GM18909 (cell line): ENCODE measurements at regions not wholly inside any gene's neighbourhood (a gene's known extent, or its start where the extent isn't known, plus 50 kb on each side); places are given as distances from the start of the nearest gene placed in this dataset.
"Not testable (repeated sequence)": the region's sequence is repeated elsewhere in the genome, so short reads cannot be mapped to it uniquely, and the experiment has no call there.

Experiments
- ATAC-seq: cut with Tn5 transposase; IDR thresholded peaks from one replicate; pipeline ENCODE4 v1.9.1; 2021; ENCODE audit warnings: mild to moderate bottlenecking; ENCODE audit not compliant: unreplicated experiment, poor library complexity

DNA sequence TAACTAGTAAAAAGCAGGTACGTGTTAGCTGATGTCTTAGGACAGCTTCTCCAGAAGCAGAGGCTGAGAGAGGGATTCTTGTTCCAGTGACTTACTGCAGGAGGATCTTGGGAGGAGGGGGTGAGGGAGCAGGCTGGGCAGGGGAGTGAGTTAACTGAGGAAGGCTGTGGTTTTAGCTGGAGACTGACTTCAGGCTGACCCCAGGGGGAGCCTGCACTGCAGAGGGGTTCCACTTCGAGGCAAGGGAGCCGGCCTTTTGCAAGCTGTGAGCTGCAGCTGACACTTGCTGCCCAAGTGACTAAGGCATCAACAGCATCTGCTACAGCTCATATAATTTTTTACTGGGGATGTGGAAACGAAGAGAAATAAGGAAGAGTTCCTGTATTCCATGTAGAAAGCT, 50.4 kb upstream of the SOD1 start:
- ATAC-seq: no peak

GRCh38 chr21:31607791-31608190, 51.7 kb upstream of the SOD1 start:
- ATAC-seq: no peak

- ATAC-seq: no peak
Measured at GRCh38 chr21:31606081-31606874, 53.2 kb upstream of the SOD1 start.

DNA sequence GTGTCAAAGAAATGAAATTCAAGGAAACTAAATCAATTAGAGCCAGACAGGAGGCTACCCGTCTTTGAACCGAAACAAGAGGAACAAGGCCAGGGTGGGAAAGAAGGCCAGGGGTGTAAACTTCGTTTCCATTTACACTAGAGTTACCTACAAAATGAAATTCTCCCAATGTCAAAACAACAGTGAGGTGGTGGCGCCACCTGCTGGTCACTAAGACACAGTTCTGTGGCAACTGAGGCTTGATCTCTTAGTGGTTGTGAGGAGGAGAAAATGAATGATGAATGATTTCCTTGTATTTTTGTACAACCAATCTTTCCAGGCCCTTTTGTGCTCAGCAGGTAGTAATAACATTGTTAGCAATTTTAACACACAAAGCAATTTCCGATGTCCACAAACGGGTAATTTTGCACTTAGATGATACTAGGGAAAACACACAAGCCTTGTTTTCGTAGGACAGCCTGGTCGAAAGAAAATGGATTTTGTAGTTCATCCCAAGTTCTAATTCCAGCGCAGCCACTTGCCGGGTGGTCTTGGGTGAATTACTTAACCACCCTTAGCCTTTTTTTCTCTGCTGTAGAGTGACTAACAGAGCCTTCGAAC, 54.8 kb upstream of the SOD1 start:
- ATAC-seq: peak; percentile 78

GRCh38 chr21:31599563-31599962, 59.9 kb upstream of the SOD1 start:
- ATAC-seq: no peak

GRCh38 chr21:31599013-31599412, 60.5 kb upstream of the SOD1 start:
- ATAC-seq: no peak

- no peak for ATAC-seq
Measured at GRCh38 chr21:31597683-31598082, 61.8 kb upstream of the SOD1 start.

DNA sequence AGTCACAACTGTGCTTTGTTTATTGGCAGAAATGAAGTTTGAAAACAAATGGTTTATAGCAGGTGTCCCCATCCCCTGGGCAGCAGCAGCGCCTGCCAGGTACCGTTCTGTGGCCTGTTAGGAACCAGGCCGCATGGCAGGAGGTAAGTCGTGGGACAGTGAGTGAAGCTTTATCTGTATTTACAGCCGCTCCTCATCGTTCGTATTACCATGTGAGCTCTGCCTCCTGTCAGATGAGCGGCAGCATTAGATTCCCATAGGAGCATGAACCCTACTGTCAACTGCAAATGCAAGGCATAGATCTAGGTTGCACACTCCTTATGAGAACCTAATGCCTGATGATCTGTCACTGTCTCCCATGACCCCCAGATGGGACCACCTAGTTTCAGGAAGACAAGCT, 63.4 kb upstream of the SOD1 start:
- no peak for ATAC-seq

DNA sequence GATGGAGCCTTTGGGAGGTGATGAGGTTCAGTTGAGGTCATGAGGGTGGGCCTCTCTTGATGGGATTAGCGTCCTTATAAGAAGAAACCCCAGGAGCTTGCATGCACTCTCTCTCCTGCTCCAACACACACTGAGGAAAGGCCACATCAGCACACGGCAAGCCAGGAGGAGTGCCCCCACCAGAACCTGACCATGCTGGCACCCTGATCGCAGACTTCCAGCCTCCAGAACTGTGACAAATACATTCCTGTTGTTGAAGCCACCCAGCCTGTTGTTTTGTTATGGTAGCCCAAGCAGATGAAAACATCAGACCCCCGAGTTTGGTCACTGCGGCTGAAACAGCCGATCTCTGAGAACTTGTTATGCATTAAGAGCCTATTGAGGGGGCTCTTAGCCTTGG, 64.8 kb upstream of the SOD1 start:
- no peak for ATAC-seq

- no peak for ATAC-seq
Measured at GRCh38 chr21:31594279-31594678, 65.2 kb upstream of the SOD1 start.

DNA sequence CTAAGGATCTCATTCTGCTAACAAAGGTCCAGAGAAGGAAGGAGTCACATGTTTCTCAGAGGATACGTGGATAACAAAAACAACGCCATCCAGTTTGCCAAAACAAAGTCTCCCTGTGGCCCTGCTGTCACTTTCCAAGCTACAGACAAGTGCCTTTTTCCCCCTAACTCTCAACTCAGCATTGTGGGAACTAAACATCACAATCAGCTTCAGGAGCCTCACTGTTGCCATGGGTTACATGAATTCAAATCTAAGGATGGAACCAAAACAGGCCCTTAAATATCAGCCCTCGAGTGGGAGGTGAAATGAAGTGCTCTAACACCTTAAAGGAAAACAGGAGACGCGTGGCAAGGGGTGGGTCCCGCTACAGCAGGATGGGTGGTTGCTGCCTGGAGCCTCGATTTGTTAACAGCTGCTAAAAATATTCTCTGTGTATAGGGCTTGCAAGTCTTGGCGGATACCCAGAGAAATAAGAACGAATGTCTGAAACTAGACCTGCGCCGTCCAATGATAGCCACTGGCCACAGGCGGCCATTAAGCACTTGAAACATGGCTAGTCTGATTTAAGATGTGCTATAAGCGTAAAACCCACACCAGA, 66.4 kb upstream of the SOD1 start:
- no peak for ATAC-seq

DNA sequence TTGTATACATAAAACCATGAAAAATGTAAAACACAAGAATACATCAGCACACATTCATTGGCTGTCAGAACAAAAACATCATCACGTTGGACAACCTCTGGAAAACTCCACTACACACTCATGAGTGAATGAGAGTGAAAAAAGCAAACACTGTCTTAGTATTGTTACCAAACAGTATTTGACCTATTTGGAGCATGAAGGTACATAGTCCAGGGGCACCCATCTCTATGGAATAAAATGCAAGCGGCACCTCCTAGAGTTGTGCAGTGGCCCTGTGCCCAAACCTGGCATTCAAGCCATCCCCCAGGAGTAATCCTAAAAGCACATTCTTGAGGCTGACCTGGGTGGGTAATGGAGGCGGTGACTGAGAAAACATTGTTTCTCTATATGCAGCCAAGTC, 67.0 kb upstream of the SOD1 start:
- ATAC-seq: no peak

GRCh38 chr21:31589820-31590219, 69.7 kb upstream of the SOD1 start:
- no peak for ATAC-seq

GRCh38 chr21:31586118-31586517, 73.4 kb upstream of the SOD1 start:
- no peak for ATAC-seq

DNA sequence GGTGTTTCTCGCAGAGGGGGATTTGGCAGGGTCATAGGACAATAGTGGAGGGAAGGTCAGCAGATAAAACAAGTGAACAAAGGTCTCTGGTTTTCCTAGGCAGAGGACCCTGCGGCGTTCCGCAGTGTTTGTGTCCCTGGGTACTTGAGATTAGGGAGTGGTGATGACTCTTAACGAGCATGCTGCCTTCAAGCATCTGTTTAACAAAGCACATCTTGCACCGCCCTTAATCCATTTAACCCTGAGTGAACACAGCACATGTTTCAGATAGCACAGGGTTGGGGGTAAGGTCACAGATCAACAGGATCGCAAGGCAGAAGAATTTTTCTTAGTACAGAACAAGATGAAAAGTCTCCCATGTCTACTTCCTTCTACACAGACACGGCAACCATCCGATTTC, 75.6 kb upstream of the SOD1 start:
- not testable (repeated sequence) for ATAC-seq

GRCh38 chr21:31583498-31583897, 76.0 kb upstream of the SOD1 start:
- no peak for ATAC-seq

GRCh38 chr21:31580866-31581276, 78.6 kb upstream of the SOD1 start:
- ATAC-seq: peak; percentile 66

DNA sequence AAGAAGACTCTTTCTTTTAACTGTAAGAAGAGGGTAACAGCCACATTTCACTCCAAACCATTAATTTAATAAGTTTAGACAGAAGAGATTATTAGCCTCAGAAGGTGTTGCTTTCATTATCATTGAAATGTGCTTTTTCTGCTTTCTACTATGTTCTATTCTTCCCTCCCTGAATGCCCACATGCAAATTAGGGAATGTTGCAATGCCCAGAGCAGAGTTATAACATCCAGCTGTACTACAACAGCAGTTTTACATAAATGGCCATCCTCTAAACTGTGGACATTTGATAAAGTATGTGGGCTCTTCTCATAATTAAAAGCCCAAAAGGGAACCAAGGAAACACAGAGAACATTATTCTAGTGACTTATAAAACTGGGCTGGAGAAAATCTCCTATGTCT, 82.2 kb upstream of the SOD1 start:
- ATAC-seq: no peak

- no peak for ATAC-seq
Measured at GRCh38 chr21:31576428-31576827, 83.1 kb upstream of the SOD1 start.

- ATAC-seq: no peak
Measured at GRCh38 chr21:31573217-31573616, 86.3 kb upstream of the SOD1 start.

GRCh38 chr21:31571879-31572278, 87.6 kb upstream of the SOD1 start:
- no peak for ATAC-seq
